GM12874 (cell line): ENCODE measurements at regions not wholly inside any gene's neighbourhood (a gene's known extent, or its start where the extent isn't known, plus 50 kb on each side); places are given as distances from the start of the nearest gene placed in this dataset.

Experiments
- TF ChIP-seq, protein P1 (sequence below): IDR thresholded peaks from 2 replicates; pipeline ENCODE4 v1.5.1; 2011; ENCODE audit warnings: low read depth, mild to moderate bottlenecking, control low read depth, low read length, moderate library complexity; ENCODE audit not compliant: insufficient read depth

GRCh38 chr15:26421065-26421464, 351.8 kb downstream of the GABRB3 start:
- TF ChIP-seq, protein P1, sequence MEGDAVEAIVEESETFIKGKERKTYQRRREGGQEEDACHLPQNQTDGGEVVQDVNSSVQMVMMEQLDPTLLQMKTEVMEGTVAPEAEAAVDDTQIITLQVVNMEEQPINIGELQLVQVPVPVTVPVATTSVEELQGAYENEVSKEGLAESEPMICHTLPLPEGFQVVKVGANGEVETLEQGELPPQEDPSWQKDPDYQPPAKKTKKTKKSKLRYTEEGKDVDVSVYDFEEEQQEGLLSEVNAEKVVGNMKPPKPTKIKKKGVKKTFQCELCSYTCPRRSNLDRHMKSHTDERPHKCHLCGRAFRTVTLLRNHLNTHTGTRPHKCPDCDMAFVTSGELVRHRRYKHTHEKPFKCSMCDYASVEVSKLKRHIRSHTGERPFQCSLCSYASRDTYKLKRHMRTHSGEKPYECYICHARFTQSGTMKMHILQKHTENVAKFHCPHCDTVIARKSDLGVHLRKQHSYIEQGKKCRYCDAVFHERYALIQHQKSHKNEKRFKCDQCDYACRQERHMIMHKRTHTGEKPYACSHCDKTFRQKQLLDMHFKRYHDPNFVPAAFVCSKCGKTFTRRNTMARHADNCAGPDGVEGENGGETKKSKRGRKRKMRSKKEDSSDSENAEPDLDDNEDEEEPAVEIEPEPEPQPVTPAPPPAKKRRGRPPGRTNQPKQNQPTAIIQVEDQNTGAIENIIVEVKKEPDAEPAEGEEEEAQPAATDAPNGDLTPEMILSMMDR: no peak

DNA sequence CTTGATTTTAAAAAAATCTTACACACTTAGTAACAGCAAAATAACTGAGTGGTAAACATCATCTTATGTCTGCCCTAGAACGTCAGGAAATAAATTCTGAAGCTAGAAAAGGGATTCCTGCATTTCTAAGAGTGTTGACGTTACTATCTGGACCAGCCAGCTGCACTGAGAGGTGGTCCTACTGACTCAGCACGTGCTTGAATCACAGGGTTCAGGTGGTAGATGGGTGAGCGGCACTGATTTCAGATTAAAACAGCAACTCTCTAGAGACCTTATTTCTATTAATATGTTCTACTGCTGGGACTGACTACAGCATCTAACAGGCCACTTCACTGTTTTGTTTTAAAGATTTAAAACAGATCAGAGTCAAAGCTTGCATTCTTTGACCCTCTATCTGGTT, 377.2 kb downstream of the GABRB3 start:
- TF ChIP-seq, protein P1: no peak

DNA sequence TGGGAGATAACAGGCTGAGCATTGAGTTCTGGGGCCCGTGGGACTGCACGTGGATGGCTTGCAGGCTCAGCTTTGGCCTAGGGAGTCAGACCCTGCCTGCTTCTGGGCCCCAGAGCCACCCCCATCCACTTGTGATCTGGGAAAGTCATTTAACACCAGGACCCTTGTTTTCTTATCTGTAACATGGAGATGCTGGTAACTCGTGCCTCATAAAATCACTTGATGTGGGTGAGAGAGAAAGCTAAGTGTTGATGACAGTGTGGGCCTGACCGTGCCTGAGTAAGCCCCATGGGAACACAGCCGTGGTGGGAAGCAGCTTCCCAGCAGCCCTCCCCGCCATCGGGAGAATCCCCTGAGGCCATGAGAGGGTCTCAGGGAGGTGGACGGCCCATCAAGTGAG, 378.1 kb downstream of the GABRB3 start:
- TF ChIP-seq, protein P1: no peak

- TF ChIP-seq, protein P1: no peak
Observed at GRCh38 chr15:26392956-26393355, 379.9 kb downstream of the GABRB3 start.

GRCh38 chr15:26391567-26392194, 381.2 kb downstream of the GABRB3 start:
- TF ChIP-seq, protein P1: no peak

GRCh38 chr15:26382444-26383072, 390.3 kb downstream of the GABRB3 start:
- TF ChIP-seq, protein P1: no peak

- TF ChIP-seq, protein P1: no peak
Observed at GRCh38 chr15:26378304-26378703, 394.6 kb downstream of the GABRB3 start.
